IPS-20b (cell line): ENCODE measurements at regions not wholly inside any gene's neighbourhood (a gene's known extent, or its start where the extent isn't known, plus 50 kb on each side); places are given as distances from the start of the nearest gene placed in this dataset.

Experiments
- H3K27ac ChIP-seq: one replicate; pipeline ENCODE4 v1.5.1; 2013; ENCODE audit warnings: low read length
- H3K27me3 ChIP-seq: 2 replicates; pipeline ENCODE4 v1.6.1; 2013; ENCODE audit warnings: mild to moderate bottlenecking, low read length, inconsistent platforms; ENCODE audit not compliant: insufficient read depth
- H3K36me3 ChIP-seq: 2 replicates; pipeline ENCODE4 v1.6.1; 2013; ENCODE audit warnings: low read depth, mild to moderate bottlenecking, inconsistent platforms, low read length, moderate library complexity; ENCODE audit not compliant: insufficient read depth
- H3K4me1 ChIP-seq: 2 replicates; pipeline ENCODE4 v1.6.1; 2013; ENCODE audit warnings: mild to moderate bottlenecking, control low read depth, inconsistent platforms, low read length, moderate library complexity; ENCODE audit not compliant: insufficient read depth
- H3K4me3 ChIP-seq: 2 replicates; pipeline ENCODE4 v1.5.1; 2013; ENCODE audit warnings: mild to moderate bottlenecking, low read length, inconsistent platforms
- H3K9ac ChIP-seq: 2 replicates; pipeline ENCODE4 v1.6.1; 2013; ENCODE audit warnings: low read depth, mild to moderate bottlenecking, inconsistent platforms, low read length, moderate library complexity
- H3K9me3 ChIP-seq: 2 replicates; pipeline ENCODE4 v1.6.1; 2013; ENCODE audit warnings: mild to moderate bottlenecking, low read depth, low read length, inconsistent platforms; ENCODE audit not compliant: insufficient read depth

GRCh38 chr2:164439885-164440284, 181.4 kb downstream of the GRB14 start:
- H3K9me3 ChIP-seq: no peaks in the 10 kb centered on the region
- H3K4me3 ChIP-seq: no peak overlapping the region
- H3K36me3 ChIP-seq: no peaks in the 10 kb centered on the region

GRCh38 chr2:164439235-164439634, 182.0 kb downstream of the GRB14 start:
- Histone ChIP-seq H3K36me3 (no peaks in the 10 kb centered on the region), H3K9me3 (no peaks in the 10 kb centered on the region), H3K27ac (no peak overlapping the region), H3K27me3 (no peaks in the 10 kb centered on the region), H3K4me3 (no peak overlapping the region), H3K4me1 (no peaks in the 10 kb centered on the region), H3K9ac (no peak overlapping the region)

More at GRCh38 chr2:164439885-164440284, 181.4 kb downstream of the GRB14 start:
- no peaks in the 10 kb centered on the region for H3K4me1 ChIP-seq
- no peak overlapping the region for H3K9ac ChIP-seq
- no peak overlapping the region for H3K27ac ChIP-seq
- H3K27me3 ChIP-seq: no peaks in the 10 kb centered on the region

- no peak overlapping the region for H3K4me3 ChIP-seq
- no peaks in the 10 kb centered on the region for H3K9me3 ChIP-seq
- H3K27me3 ChIP-seq: no peaks in the 10 kb centered on the region
- H3K27ac ChIP-seq: no peak overlapping the region
- no peaks in the 10 kb centered on the region for H3K4me1 ChIP-seq
- no peak overlapping the region for H3K9ac ChIP-seq
- H3K36me3 ChIP-seq: no peaks in the 10 kb centered on the region
Observed at GRCh38 chr2:164438490-164439205, 182.6 kb downstream of the GRB14 start.

GRCh38 chr2:164436131-164436530, 185.2 kb downstream of the GRB14 start:
- Histone ChIP-seq H3K9me3 (no peaks in the 10 kb centered on the region), H3K4me1 (no peaks in the 10 kb centered on the region)

GRCh38 chr2:164430166-164430783, 191.0 kb downstream of the GRB14 start:
- Histone ChIP-seq H3K27me3 (no peaks in the 10 kb centered on the region), H3K9ac (no peak overlapping the region), H3K36me3 (no peaks in the 10 kb centered on the region), H3K4me3 (no peak overlapping the region), H3K27ac (no peak overlapping the region), H3K4me1 (no peaks in the 10 kb centered on the region), H3K9me3 (no peaks in the 10 kb centered on the region)

More at GRCh38 chr2:164436131-164436530, 185.2 kb downstream of the GRB14 start:
- H3K27me3 ChIP-seq: no peaks in the 10 kb centered on the region
- H3K36me3 ChIP-seq: no peaks in the 10 kb centered on the region
- H3K4me3 ChIP-seq: no peak overlapping the region
- no peak overlapping the region for H3K9ac ChIP-seq
- no peak overlapping the region for H3K27ac ChIP-seq

- no peaks in the 10 kb centered on the region for H3K27me3 ChIP-seq
- no peak overlapping the region for H3K27ac ChIP-seq
Observed at GRCh38 chr2:164429354-164429753, 191.9 kb downstream of the GRB14 start.

GRCh38 chr2:164427111-164427510, 194.2 kb downstream of the GRB14 start:
- H3K27me3 ChIP-seq: no peaks in the 10 kb centered on the region

More at GRCh38 chr2:164429354-164429753, 191.9 kb downstream of the GRB14 start:
- Histone ChIP-seq H3K9me3 (no peaks in the 10 kb centered on the region), H3K4me1 (no peaks in the 10 kb centered on the region; the same call in 1 of the 2 replicates), H3K4me3 (no peak overlapping the region), H3K36me3 (no peaks in the 10 kb centered on the region), H3K9ac (no peak overlapping the region)

GRCh38 chr2:164420787-164421186, 200.5 kb downstream of the GRB14 start:
- no peaks in the 10 kb centered on the region for H3K36me3 ChIP-seq
- H3K27me3 ChIP-seq: no peaks in the 10 kb centered on the region
- H3K27ac ChIP-seq: no peak overlapping the region
- no peak overlapping the region for H3K4me3 ChIP-seq
- H3K9ac ChIP-seq: no peak overlapping the region
- H3K4me1 ChIP-seq: no peaks in the 10 kb centered on the region; the same call in 1 of the 2 replicates
- no peaks in the 10 kb centered on the region for H3K9me3 ChIP-seq

More at GRCh38 chr2:164427111-164427510, 194.2 kb downstream of the GRB14 start:
- Histone ChIP-seq H3K4me1 (no peaks in the 10 kb centered on the region; the same call in 1 of the 2 replicates), H3K9me3 (no peaks in the 10 kb centered on the region), H3K36me3 (no peaks in the 10 kb centered on the region), H3K9ac (no peak overlapping the region), H3K27ac (no peak overlapping the region), H3K4me3 (no peak overlapping the region)

- Histone ChIP-seq H3K36me3 (no peaks in the 10 kb centered on the region), H3K27me3 (no peaks in the 10 kb centered on the region), H3K4me3 (no peak overlapping the region), H3K4me1 (no peaks in the 10 kb centered on the region), H3K9me3 (no peaks in the 10 kb centered on the region), H3K9ac (no peak overlapping the region), H3K27ac (no peak overlapping the region)
Observed at GRCh38 chr2:164412831-164413230, 208.5 kb downstream of the GRB14 start.

- Histone ChIP-seq H3K27ac (no peak overlapping the region), H3K9me3 (no peaks in the 10 kb centered on the region), H3K9ac (no peak overlapping the region), H3K27me3 (no peaks in the 10 kb centered on the region), H3K4me3 (no peak overlapping the region), H3K4me1 (peaks cover 8% of the 10 kb centered on the region), H3K36me3 (no peaks in the 10 kb centered on the region)
Observed at GRCh38 chr2:164389411-164389810, 231.9 kb downstream of the GRB14 start.

GRCh38 chr2:164388511-164388910, 232.8 kb downstream of the GRB14 start:
- Histone ChIP-seq H3K27ac (no peak overlapping the region), H3K36me3 (no peaks in the 10 kb centered on the region), H3K27me3 (no peaks in the 10 kb centered on the region), H3K9me3 (no peaks in the 10 kb centered on the region), H3K9ac (no peak overlapping the region), H3K4me1 (peaks cover 8% of the 10 kb centered on the region), H3K4me3 (no peak overlapping the region)

- H3K4me3 ChIP-seq: no peak overlapping the region
- H3K4me1 ChIP-seq: peaks cover 8% of the 10 kb centered on the region
- no peak overlapping the region for H3K9ac ChIP-seq
- no peak overlapping the region for H3K27ac ChIP-seq
- H3K36me3 ChIP-seq: no peaks in the 10 kb centered on the region
- no peaks in the 10 kb centered on the region for H3K9me3 ChIP-seq
- H3K27me3 ChIP-seq: no peaks in the 10 kb centered on the region
Observed at GRCh38 chr2:164386231-164386630, 235.1 kb downstream of the GRB14 start.
